ENCODE measurements at regions not wholly inside any gene's neighbourhood (a gene's known extent, or its start where the extent isn't known, plus 50 kb on each side); places are given as distances from the start of the nearest gene placed in this dataset.

- no peaks in the 10 kb centered on the region for H3K4me1 ChIP-seq
- H3K4me3 ChIP-seq (ENCODE audit: low read depth, low read length), result no peak overlapping the region
- TF ChIP-seq, protein P1, sequence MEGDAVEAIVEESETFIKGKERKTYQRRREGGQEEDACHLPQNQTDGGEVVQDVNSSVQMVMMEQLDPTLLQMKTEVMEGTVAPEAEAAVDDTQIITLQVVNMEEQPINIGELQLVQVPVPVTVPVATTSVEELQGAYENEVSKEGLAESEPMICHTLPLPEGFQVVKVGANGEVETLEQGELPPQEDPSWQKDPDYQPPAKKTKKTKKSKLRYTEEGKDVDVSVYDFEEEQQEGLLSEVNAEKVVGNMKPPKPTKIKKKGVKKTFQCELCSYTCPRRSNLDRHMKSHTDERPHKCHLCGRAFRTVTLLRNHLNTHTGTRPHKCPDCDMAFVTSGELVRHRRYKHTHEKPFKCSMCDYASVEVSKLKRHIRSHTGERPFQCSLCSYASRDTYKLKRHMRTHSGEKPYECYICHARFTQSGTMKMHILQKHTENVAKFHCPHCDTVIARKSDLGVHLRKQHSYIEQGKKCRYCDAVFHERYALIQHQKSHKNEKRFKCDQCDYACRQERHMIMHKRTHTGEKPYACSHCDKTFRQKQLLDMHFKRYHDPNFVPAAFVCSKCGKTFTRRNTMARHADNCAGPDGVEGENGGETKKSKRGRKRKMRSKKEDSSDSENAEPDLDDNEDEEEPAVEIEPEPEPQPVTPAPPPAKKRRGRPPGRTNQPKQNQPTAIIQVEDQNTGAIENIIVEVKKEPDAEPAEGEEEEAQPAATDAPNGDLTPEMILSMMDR (IDR thresholded peaks at IDR 0.05; ENCODE audit: low read depth, low read length), result no peak
- no peaks in the 10 kb centered on the region for H3K27me3 ChIP-seq
- H3K36me3 ChIP-seq, result no peaks in the 10 kb centered on the region
- H3K9me3 ChIP-seq, result no peaks in the 10 kb centered on the region
- DNase-seq, result no peak
These were observed 216.1 kb downstream of the SLC38A4 start for GRCh38 chr12:46609674-46610073.

DNA sequence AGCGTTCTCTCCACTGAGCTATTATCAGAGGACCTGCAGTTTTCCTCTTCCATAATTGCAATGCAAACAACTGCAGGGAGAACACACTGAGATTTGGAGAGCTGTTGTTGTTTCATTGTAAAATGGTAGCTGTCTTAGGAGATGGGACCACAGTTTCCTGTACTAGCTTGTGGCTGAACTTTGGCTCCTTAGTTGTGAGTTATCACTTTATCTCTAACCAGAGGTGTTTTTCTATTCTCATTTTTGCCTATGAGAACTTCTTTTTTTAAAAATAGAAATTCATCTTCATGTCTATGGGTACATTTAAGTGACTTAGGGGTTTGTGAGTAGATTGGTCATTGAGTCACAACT is 216.5 kb downstream of the SLC38A4 start:
- TF ChIP-seq, protein P1 (IDR thresholded peaks at IDR 0.05; ENCODE audit: low read depth, low read length), result no peak
- Histone ChIP-seq H3K4me1 (no peaks in the 10 kb centered on the region), H3K4me3 (ENCODE audit: low read depth, low read length) (no peak overlapping the region), H3K9me3 (no peaks in the 10 kb centered on the region), H3K36me3 (no peaks in the 10 kb centered on the region), H3K27me3 (no peaks in the 10 kb centered on the region)
- DNase-seq, result no peak

- no peak for DNase-seq
- Histone ChIP-seq H3K4me1 (no peaks in the 10 kb centered on the region), H3K27me3 (no peaks in the 10 kb centered on the region), H3K36me3 (no peaks in the 10 kb centered on the region), H3K9me3 (no peaks in the 10 kb centered on the region), H3K4me3 (ENCODE audit: low read depth, low read length) (no peak overlapping the region)
- TF ChIP-seq, protein P1 (IDR thresholded peaks at IDR 0.05; ENCODE audit: low read depth, low read length), result no peak
These were observed 217.1 kb downstream of the SLC38A4 start for GRCh38 chr12:46608431-46609272.

- Histone ChIP-seq H3K4me3 (ENCODE audit: low read depth, low read length) (no peak overlapping the region), H3K27me3 (no peaks in the 10 kb centered on the region), H3K36me3 (no peaks in the 10 kb centered on the region), H3K4me1 (no peaks in the 10 kb centered on the region), H3K9me3 (no peaks in the 10 kb centered on the region)
- TF ChIP-seq, protein P1 (IDR thresholded peaks at IDR 0.05; ENCODE audit: low read depth, low read length), result no peak
- DNase-seq, result no peak
These were observed 221.1 kb downstream of the SLC38A4 start for GRCh38 chr12:46604684-46605083.

- DNase-seq, result no peak
- Histone ChIP-seq H3K36me3 (no peaks in the 10 kb centered on the region), H3K9me3 (no peaks in the 10 kb centered on the region), H3K27me3 (no peaks in the 10 kb centered on the region), H3K4me3 (ENCODE audit: low read depth, low read length) (no peak overlapping the region), H3K4me1 (no peaks in the 10 kb centered on the region)
- TF ChIP-seq, protein P1 (IDR thresholded peaks at IDR 0.05; ENCODE audit: low read depth, low read length), result no peak
These were observed 221.9 kb downstream of the SLC38A4 start for GRCh38 chr12:46603776-46604456.

DNA sequence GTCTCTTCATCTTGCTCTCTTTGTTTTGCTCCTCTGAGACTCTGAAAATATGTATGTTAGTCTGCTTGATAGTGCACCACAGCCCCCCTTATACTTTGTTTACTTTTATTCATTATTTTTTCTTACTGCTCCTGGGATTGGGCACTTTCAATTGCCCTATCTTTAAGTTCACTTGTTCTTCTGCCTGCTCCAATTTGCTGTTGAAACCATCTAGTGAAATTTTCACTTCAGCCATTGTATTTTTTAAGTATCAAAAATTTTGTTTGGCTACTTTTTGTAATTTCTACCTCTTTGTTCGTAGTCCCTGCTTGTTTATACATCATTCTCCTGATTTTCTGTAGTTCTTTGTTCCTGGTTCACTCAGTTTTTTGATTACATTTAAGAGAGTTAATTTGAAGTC is 223.3 kb downstream of the SLC38A4 start:
- Histone ChIP-seq H3K36me3 (no peaks in the 10 kb centered on the region), H3K9me3 (no peaks in the 10 kb centered on the region), H3K4me3 (ENCODE audit: low read depth, low read length) (no peak overlapping the region), H3K4me1 (no peaks in the 10 kb centered on the region), H3K27me3 (no peaks in the 10 kb centered on the region)
- TF ChIP-seq, protein P1 (IDR thresholded peaks at IDR 0.05; ENCODE audit: low read depth, low read length), result no peak
- DNase-seq, result no peak
